SH-SY5Y (cell line): ENCODE measurements at regions not wholly inside any gene's neighbourhood (a gene's known extent, or its start where the extent isn't known, plus 50 kb on each side); places are given as distances from the start of the nearest gene placed in this dataset.

ENCODE experiments used
- GATA2 ChIP-seq: IDR thresholded peaks from 2 replicates; pipeline ENCODE4 v1.6.1; 2011; ENCODE audit warnings: mild to moderate bottlenecking, low read depth, low read length
- GATA3 ChIP-seq: IDR thresholded peaks from 2 replicates; pipeline ENCODE4 v1.6.1; 2011; ENCODE audit warnings: low read depth, mild to moderate bottlenecking, low read length, moderate library complexity

- TF ChIP-seq GATA2: no peak
- TF ChIP-seq GATA3: no peak
Measured at GRCh38 chrX:39418254-39418704, 617.0 kb downstream of the MID1IP1 start.

GRCh38 chrX:39418731-39419638 lies 617.7 kb downstream of the MID1IP1 start:
- TF ChIP-seq GATA3 (no peak), GATA2 (peak; percentile 61)

DNA sequence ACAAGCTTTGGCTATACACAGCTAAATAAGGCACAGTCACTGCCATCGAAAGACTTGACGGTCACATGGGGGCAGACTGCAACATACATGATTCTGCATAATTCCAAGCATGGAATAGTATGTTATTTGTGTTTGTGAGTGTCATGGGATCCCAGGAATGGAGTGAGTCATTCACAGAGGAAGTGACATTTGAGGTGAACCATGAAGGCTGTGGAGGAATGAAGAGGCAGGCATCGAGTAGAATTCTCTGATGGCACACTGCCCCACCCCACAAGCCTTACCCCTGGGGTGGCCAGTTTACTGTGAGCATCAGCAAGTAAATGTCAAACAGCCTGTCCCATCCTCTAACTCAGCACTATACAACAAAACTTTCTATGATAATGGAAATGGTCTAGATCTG lies 619.7 kb downstream of the MID1IP1 start:
- TF ChIP-seq GATA2 (no peak), GATA3 (no peak)

DNA sequence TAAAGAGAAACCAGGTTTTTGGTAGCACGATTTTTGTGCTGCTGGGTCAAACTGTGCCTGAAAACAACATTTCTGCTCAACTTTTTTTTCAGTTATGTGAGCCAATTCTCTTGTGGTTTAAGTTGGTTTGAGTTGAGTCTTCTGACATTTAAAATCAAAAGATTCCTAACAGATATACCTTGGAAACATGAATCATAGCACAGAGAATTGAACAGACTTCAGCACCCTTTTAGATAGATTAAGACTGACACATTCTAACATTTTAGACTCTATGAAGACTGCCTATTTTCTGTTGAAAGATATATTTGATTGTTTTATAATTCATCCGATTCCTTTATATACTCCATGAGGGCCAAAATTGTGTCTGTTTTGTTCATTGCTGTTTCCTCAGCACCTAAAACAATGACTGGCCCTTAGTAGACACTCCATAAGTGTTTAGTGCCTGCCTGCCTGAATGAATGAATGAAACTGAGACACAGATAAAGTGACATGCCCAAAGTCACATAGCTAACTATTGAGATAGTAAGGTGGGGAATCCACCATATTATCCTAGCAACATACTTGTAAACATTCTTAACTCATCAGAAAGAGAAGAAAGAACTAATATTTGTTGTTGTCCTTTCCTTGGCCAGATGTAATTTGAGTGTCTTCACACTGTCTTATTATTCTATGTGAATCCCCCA lies 624.0 kb downstream of the MID1IP1 start:
- TF ChIP-seq GATA3 (no peak), GATA2 (no peak)

DNA sequence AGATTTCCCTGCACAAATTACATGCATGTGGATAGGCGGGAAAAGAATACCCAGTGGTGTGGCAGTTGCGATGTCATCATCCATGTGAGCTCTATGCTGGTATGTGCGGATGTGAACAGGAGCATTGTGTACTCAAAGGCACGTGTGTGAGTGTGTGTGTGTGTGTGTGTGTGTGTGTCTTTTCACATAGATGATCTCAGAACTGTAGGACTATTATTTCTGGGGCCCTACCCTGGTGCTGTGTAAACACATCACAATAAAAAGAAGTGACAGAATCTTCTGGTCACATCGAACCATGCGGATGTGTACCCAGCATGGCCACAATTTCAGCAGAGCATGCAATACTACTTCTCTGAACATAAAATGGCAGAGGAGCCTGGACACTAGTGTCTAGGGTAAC lies 624.8 kb downstream of the MID1IP1 start:
- TF ChIP-seq GATA2 (no peak), GATA3 (no peak)

DNA sequence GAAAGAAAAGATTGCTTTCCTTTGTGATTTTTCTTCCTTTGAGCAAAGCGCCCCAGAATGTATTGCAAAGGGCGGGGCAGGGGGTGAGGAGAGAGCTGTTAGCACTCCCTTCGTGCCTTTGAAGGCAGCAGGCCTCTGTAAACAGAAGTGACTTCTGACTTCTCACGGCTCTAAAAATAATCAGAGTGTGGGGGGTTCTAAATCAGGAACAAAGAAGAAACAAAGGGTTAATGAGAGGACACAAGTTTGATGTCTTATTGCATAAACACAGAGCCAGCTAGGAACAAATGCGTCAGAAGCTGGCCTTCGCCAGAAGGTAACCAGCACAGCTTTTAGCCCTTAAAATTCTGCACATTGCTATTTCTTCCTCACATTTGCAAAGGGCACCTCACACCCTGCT lies 626.2 kb downstream of the MID1IP1 start:
- TF ChIP-seq GATA3: no peak
- TF ChIP-seq GATA2: no peak

DNA sequence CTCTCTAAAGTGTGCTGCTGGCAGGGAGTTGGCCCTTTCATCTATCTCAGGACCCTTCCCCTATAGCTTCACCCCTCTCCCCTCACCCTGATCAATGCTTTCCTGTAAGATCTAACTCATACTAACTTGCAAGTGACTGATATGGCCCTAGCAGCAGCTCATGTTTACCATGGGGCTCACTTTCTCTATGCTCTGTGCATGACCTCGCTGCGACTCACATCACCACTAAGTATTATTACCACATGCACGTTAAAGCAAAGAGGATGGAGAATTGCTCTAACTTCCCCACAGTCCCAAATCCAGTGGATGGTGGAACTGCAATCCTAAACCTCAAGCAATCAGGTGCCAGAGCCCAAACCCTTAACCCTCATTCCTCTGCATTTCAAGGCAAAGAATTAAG lies 626.6 kb downstream of the MID1IP1 start:
- TF ChIP-seq GATA3 (no peak), GATA2 (no peak)

GRCh38 chrX:39430551-39430950 lies 629.3 kb downstream of the MID1IP1 start:
- no peak for TF ChIP-seq GATA3
- no peak for TF ChIP-seq GATA2

DNA sequence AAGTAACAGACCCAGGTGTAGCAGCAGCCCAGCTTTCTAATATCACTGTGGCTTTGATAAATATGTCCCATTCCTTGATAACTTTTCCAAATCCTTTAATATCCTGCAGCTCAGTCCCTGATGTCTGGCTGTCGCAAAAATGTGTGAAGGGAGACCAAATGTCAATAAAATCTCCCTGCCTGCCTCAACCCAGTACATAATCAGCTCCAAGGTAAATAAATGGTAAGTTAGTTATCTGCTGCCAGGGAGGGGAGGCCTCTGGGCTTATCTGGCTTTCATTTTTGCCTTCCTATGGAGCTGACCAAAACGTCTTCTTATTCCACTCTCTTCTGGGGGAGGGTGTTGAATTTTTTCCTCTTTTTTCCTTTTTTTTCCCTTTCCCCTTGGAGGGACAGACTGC lies 630.6 kb downstream of the MID1IP1 start:
- TF ChIP-seq GATA2 (no peak), GATA3 (no peak)

DNA sequence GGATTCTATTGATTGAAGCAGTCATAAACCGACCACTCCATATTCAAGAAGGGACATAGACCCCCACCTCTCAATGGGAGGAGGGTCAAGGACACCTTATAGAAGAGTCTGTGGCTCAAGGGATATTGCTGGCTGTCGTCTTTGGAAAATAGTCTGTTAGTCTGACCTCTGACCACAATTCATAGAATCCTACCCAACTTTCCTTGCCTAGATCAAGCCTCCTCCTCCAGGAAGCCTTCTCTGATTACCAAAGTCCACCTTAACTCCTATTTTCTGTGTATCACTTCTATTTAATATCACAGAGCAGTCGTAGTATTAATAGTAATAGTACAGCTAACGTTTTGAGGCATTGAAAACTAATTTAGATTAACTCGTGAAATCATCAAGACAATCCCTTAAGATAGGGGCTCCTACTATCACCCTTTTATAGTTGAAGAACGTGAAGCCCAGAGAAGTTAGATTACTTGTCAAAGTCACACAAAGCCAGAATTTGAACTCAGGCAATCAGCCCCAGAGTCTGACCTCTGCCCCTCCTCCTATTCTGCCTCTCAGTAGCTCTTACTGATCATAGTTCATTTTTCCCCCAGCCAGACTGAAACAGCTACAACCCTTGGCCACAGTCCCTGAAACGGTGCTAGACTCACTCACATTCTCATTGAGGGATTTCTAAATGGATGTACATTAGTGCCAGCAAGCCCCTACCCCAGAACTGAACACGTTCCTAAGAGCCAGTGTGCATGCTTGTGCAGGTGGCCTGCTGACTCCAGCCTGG lies 636.6 kb downstream of the MID1IP1 start:
- TF ChIP-seq GATA2: no peak
- TF ChIP-seq GATA3: no peak

- TF ChIP-seq GATA2 (no peak), GATA3 (no peak)
Measured at GRCh38 chrX:39438603-39439602, 637.6 kb downstream of the MID1IP1 start.

DNA sequence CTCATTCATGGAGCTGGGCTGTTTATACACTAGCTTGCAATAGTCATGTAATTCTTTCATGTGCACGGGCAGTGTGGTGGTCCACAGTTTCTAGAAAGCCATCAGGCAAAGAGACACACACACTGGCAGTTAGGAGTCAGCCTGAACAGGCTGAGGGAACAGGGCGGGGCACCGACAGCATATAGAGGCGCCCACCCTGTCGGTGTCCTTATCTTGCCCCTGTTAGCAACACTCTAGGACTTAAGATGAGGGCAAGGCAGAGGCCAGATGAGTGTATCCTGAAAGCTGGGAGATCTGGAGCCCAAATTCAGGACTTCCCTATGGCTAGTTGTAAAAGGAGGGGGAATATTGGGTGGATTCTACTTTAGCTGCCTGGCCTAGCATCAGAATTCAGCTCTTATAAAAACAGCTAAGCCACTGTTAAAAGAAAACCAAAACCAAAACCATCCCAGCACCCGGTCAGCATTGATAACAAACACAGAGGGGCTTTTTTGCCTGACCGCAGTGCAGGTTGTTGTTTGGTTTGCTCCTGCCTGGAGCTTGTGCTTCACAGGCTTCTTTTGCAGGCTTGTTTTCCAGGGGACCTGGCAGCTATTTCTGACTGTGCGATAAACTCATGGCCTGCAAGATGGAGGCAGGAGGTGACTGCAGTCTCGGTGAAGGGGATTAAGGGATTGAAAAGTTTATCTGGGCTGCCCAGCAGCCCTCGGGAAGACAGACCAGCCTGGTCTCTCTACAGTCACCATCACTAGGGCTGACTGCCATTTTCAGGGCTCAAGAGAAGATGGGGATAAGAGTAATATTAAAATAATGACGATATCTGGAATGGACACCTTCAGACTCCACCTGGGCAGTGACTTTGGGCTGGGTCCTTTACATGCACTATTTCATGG lies 638.9 kb downstream of the MID1IP1 start:
- no peak for TF ChIP-seq GATA3
- no peak for TF ChIP-seq GATA2
